Gastrocnemius medialis (tissue), 4 donors: ENCODE measurements at regions not wholly inside any gene's neighbourhood (a gene's known extent, or its start where the extent isn't known, plus 50 kb on each side); places are given as distances from the start of the nearest gene placed in this dataset.

ENCODE experiments used
- ATAC-seq, 2 donors: fragments of 150-250 bp; one replicate each; pipeline ENCODE4 v1.9.1; 2016
- DNase-seq, 2 donors: peaks; one replicate each; pipeline ENCODE4 v3.0.0-alpha.2; 2019
- H3K27ac ChIP-seq, 4 donors: fragments of 200-600 bp; sonication (generic); 1 replicate in 1 of 4; 2 replicates in 3 of 4; pipeline ENCODE4 v1.5.1; 2016 to 2018; ENCODE audit warnings: mild to moderate bottlenecking in 2 of 4, moderate library complexity in 1 of 4
- H3K27me3 ChIP-seq, 3 donors: fragments of 200-600 bp; sonication (generic) in 2 of 3; 1 replicate in 1 of 3; 2 replicates in 2 of 3; pipeline versions ENCODE4 v1.5.1 to v1.6.0; 2016 to 2019; ENCODE audit warnings: mild to moderate bottlenecking in 1 of 3, moderate library complexity in 1 of 3
- H3K36me3 ChIP-seq, 2 donors: fragments of 200-600 bp; sonication (generic) in 1 of 2; one replicate each; pipeline ENCODE4 v1.5.1; 2017 to 2018
- H3K4me1 ChIP-seq, 2 donors: fragments of 200-600 bp; sonication (generic) in 1 of 2; one replicate each; pipeline ENCODE4 v1.5.1; 2016 to 2017; ENCODE audit warnings: mild to moderate bottlenecking in 2 of 2
- H3K4me3 ChIP-seq, 4 donors: fragments of 200-600 bp; sonication (generic) in 3 of 4; 1 replicate in 1 of 4; 2 replicates in 3 of 4; pipeline ENCODE4 v1.5.1; 2016 to 2019; ENCODE audit warnings: mild to moderate bottlenecking in 2 of 4
- H3K9me3 ChIP-seq, 3 donors: fragments of 200-600 bp; sonication (generic) in 2 of 3; 1 replicate in 1 of 3; 2 replicates in 2 of 3; pipeline ENCODE4 v1.5.1; 2016 to 2019
- POLR2A ChIP-seq, 2 donors: fragments of 450-650 bp; IDR thresholded peaks; one replicate each; pipeline ENCODE4 v1.6.1; 2017; ENCODE audit warnings: antibody characterized with exemption in 2 of 2, mild to moderate bottlenecking in 2 of 2, moderate library complexity in 2 of 2
- in situ Hi-C, 4 donors: fragments of 200-750 bp; cut with MboI; loops; one replicate each; pipeline versions ENCODE4 v1.15.0 to v1.8.0; 2017; ENCODE audit warnings: low sequenced_read_pairs in 4 of 4
- intact Hi-C: fragments of 100-400 bp; cut with DNase I; formaldehyde crosslinking; loops from one replicate; pipeline ENCODE4 v1.15.1; 2023; ENCODE audit warnings: low total_unique reads
- TF ChIP-seq, protein P1 (sequence below), 5 experiments: fragments of 450-650 bp in 3 of 5; fragments of 200-600 bp in 2 of 5; sonication (generic) in 2 of 5; IDR thresholded peaks in 4 of 5; conservative IDR thresholded peaks in 1 of 5; 1 replicate in 4 of 5; 2 replicates in 1 of 5; pipeline ENCODE4 v1.5.1; 2016 to 2019; ENCODE audit warnings: antibody characterized with exemption in 5 of 5, mild to moderate bottlenecking in 3 of 5, moderate library complexity in 3 of 5

DNA sequence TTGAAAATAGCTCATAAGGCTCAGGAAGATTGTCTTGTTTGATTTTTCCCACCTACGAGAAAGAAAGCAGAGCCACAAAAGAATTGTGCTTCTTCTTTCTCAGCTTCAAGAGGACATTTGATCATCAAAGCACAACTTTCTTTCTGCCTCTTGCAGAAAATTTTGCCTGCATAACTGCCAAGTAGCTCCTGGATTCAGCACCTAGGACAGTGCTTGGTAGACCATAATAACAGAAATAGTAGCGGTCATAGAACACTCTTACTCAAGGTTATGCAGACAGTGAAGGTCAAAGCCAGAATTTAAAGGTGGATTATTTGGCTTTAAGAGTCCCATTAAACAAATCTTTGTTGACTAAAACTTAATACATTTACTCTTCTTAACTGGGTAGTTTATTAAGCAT lies 594.7 kb upstream of the CCNG1 start:
- Histone ChIP-seq H3K36me3 (no peaks in the 10 kb centered on the region), H3K9me3 (no peaks in the 10 kb centered on the region), H3K27me3 (no peaks in the 10 kb centered on the region), H3K4me3 (no peak overlapping the region), H3K4me1 (no peaks in the 10 kb centered on the region), H3K27ac (no peak overlapping the region)
- in situ Hi-C loops (no loop called here), intact Hi-C loops (no loop called here)
- DNase-seq = no peak
- no peak for ATAC-seq
- TF ChIP-seq, protein P1, sequence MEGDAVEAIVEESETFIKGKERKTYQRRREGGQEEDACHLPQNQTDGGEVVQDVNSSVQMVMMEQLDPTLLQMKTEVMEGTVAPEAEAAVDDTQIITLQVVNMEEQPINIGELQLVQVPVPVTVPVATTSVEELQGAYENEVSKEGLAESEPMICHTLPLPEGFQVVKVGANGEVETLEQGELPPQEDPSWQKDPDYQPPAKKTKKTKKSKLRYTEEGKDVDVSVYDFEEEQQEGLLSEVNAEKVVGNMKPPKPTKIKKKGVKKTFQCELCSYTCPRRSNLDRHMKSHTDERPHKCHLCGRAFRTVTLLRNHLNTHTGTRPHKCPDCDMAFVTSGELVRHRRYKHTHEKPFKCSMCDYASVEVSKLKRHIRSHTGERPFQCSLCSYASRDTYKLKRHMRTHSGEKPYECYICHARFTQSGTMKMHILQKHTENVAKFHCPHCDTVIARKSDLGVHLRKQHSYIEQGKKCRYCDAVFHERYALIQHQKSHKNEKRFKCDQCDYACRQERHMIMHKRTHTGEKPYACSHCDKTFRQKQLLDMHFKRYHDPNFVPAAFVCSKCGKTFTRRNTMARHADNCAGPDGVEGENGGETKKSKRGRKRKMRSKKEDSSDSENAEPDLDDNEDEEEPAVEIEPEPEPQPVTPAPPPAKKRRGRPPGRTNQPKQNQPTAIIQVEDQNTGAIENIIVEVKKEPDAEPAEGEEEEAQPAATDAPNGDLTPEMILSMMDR (IDR thresholded peaks at IDR 0.05 in 4 of 5, conservative IDR thresholded peaks at IDR 0.05 in 1 of 5) = no peak
- no peak for TF ChIP-seq POLR2A (IDR thresholded peaks at IDR 0.05)

DNA sequence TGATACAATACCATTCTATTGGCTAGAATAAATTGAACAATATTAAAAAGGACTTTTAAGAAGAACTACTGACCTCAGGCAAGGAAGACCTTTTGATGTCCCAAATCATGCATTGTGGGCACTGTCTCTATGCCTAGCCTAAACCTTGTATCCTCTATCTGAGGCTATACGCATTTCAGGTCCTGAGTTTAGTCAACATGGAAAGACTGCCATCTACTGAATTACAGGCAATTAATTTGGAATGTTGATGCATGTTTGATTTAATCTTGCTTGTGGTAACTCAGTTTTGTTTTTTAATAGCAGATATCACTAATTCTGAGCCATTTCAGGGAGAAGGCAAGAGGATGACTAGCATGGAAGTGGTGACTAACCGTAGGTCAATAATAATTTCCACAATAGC lies 585.3 kb upstream of the CCNG1 start:
- no peak for DNase-seq
- Histone ChIP-seq H3K36me3 (no peaks in the 10 kb centered on the region), H3K27me3 (no peaks in the 10 kb centered on the region), H3K27ac (no peak overlapping the region), H3K4me3 (no peak overlapping the region), H3K9me3 (no peaks in the 10 kb centered on the region), H3K4me1 (no peaks in the 10 kb centered on the region)
- TF ChIP-seq, protein P1 (IDR thresholded peaks at IDR 0.05 in 4 of 5, conservative IDR thresholded peaks at IDR 0.05 in 1 of 5) = no peak
- TF ChIP-seq POLR2A (IDR thresholded peaks at IDR 0.05) = no peak
- intact Hi-C loops (no loop called here), in situ Hi-C loops (no loop called here)
- ATAC-seq = no peak

DNA sequence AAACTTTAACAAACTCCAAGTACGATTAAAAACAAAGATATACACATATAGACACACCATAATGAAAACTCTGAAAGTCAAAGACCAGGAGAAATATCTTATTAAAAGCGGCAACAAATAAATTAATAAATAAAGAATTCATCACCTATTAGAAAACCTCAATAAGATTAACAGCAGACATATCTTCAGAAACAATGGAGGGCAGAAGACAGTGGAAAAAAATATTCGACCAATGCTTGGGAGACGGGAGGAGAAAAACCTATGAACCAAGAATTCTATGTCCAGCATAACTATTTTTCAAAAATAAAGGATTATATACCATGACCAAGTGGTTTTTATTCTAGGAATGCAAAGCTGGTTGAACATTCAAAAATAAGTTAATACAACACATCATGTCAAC lies 578.6 kb upstream of the CCNG1 start:
- intact Hi-C loops = no loop called here
- peaks cover 0 to 3% (median 0%) of the 10 kb centered on the region in 3 donors for H3K9me3 ChIP-seq
- DNase-seq = no peak
- no peak overlapping the region for H3K4me3 ChIP-seq
- in situ Hi-C loops = no loop called here
- no peaks in the 10 kb centered on the region for H3K36me3 ChIP-seq
- no peak overlapping the region for H3K27ac ChIP-seq
- H3K27me3 ChIP-seq = no peaks in the 10 kb centered on the region
- H3K4me1 ChIP-seq = no peaks in the 10 kb centered on the region
- ATAC-seq = no peak
- TF ChIP-seq, protein P1 (IDR thresholded peaks at IDR 0.05 in 4 of 5, conservative IDR thresholded peaks at IDR 0.05 in 1 of 5) = no peak
- TF ChIP-seq POLR2A (IDR thresholded peaks at IDR 0.05) = no peak

DNA sequence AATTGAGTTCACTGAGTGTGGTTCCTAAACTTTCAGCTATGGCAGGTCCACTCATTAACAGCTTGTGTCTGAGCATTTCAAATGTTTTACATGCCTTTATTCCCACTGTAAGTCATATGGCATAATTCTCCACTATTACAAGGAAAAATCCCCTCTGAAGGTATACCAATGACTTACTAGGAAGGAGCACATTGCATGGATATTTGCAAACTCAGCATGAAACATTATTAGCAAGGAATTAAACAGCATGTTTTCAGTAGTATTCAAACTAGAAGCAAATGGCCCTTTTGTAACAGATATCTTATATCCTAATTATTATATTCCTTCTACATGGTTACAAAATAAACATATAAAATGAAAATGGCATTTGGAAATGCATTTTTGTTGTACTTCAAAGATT lies 566.4 kb upstream of the CCNG1 start:
- TF ChIP-seq, protein P1 (IDR thresholded peaks at IDR 0.05 in 4 of 5, conservative IDR thresholded peaks at IDR 0.05 in 1 of 5) = no peak
- TF ChIP-seq POLR2A (IDR thresholded peaks at IDR 0.05) = no peak
- Histone ChIP-seq H3K4me1 (no peaks in the 10 kb centered on the region), H3K36me3 (no peaks in the 10 kb centered on the region), H3K9me3 (no peaks in the 10 kb centered on the region), H3K27ac (no peak overlapping the region), H3K4me3 (no peak overlapping the region), H3K27me3 (no peaks in the 10 kb centered on the region)
- intact Hi-C loops (no loop called here), in situ Hi-C loops (no loop called here)
- no peak for ATAC-seq
- no peak for DNase-seq

DNA sequence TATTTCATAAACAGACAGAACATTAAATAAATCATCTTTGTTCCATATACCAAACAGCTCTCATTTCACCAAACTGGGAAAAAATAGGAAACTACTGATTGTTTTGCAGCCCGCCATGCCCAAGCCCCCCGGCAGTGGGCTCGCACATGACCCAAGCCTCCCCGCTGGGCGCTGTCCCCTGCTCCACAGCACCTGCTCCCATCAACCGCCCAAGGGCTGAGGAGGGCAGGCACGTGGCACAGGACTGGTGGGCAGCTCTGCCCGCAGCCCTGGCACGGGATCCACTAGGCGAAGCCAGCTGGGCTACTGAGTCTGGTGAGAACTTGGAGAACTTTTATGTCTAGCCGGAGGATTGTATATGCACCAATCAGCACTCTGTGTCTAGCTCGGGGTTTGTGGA lies 554.8 kb upstream of the CCNG1 start:
- Histone ChIP-seq H3K27ac (no peak overlapping the region), H3K9me3 (no peaks in the 10 kb centered on the region), H3K27me3 (no peaks in the 10 kb centered on the region), H3K36me3 (no peaks in the 10 kb centered on the region), H3K4me3 (no peak overlapping the region), H3K4me1 (no peaks in the 10 kb centered on the region)
- ATAC-seq = no peak
- in situ Hi-C loops = no loop called here
- DNase-seq = no peak
- TF ChIP-seq, protein P1 (IDR thresholded peaks at IDR 0.05 in 4 of 5, conservative IDR thresholded peaks at IDR 0.05 in 1 of 5) = no peak
- TF ChIP-seq POLR2A (IDR thresholded peaks at IDR 0.05) = no peak
- intact Hi-C loops = no loop called here
